ENCODE measurements at regions not wholly inside any gene's neighbourhood (a gene's known extent, or its start where the extent isn't known, plus 50 kb on each side); places are given as distances from the start of the nearest gene placed in this dataset.

DNA sequence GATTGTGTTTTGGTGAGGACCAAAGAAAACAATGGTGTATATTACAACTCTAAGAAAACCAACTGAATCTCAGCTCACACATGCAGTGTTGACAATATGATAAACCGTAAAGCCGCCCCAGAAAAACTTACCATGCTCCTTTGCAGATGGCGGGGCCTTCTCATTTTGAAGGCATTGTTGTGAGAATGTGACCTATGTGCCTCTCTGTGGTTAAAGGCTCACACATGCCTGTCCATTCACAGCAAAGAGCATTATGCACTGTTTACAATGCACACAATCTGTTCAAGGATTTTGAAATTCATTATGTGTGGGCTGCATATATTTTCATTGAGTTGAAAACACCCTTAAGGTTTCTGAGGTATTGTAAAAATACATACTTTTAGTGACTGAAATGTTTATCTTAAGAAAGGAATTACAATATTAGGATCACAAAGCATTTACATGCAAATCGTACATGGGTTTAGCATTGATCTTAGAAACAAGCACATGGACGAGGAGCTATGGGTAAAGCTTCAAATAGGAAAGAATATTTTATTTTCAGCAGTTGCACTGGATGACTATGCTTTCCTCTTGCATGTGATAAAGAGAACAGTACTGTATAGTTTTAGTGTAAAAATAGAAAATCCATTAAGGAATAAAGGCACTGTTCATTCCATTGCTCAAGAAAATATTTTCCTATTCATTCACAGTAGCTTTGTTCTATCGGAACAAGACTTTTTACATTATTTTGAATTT is 334.3 kb downstream of the ARL4A start:
- Histone ChIP-seq H3K79me2 (ENCODE audit: control insufficient read depth, insufficient read depth, low read length) (no peaks in the 10 kb centered on the region), H3K9ac (replicated peaks; ENCODE audit: extremely low read depth, insufficient read depth, low read length) (no peak overlapping the region), H3K27ac (ENCODE audit: insufficient read depth, low read depth, low read length) (no peak overlapping the region), H3K27me3 (ENCODE audit: control insufficient read depth in 2 of 2, insufficient read depth in 2 of 2, low read length in 2 of 2) (no peaks in the 10 kb centered on the region), H4K20me1 (replicated peaks; ENCODE audit: control insufficient read depth, extremely low read depth, insufficient read depth, low read length) (no peaks in the 10 kb centered on the region), H3K4me3 (replicated peaks in 1 of 3; ENCODE audit: insufficient read depth in 1 of 3, low read depth in 1 of 3, low read length in 3 of 3) (no peak overlapping the region), H3K9me1 (replicated peaks; ENCODE audit: control insufficient read depth, extremely low read depth, insufficient read depth, low read length) (no peaks in the 10 kb centered on the region), H3K4me2 (ENCODE audit: insufficient read depth, low read length) (no peak overlapping the region), H3K36me3 (ENCODE audit: control insufficient read depth in 2 of 2, extremely low read depth in 1 of 2, insufficient read depth in 2 of 2, low read length in 2 of 2) (no peaks in the 10 kb centered on the region), H3K9me3 (replicated peaks; ENCODE audit: control insufficient read depth, insufficient read depth, low read length) (no peaks in the 10 kb centered on the region), H3K4me1 (ENCODE audit: control insufficient read depth, extremely low read depth, insufficient read depth, low read length) (peaks cover 9% of the 10 kb centered on the region), H2AFZ (ENCODE audit: low read depth, low read length) (no peak overlapping the region)
- TF ChIP-seq JUN (IDR thresholded peaks at IDR 0.05; ENCODE audit: borderline replicate concordance, insufficient read depth, insufficient read length, low read depth) (no peak), POLR2AphosphoS5 (IDR thresholded peaks at IDR 0.05; ENCODE audit: insufficient read depth, low read depth, low read length) (no peak), GATA2 (IDR thresholded peaks at IDR 0.05; ENCODE audit: insufficient read depth, insufficient read length, low read depth, low read length) (no peak), EZH2 (IDR thresholded peaks at IDR 0.05; ENCODE audit: borderline replicate concordance, low read depth, low read length, severe bottlenecking) (no peak), MYC (IDR thresholded peaks at IDR 0.05; ENCODE audit: low read depth, low read length) (no peak), FOS (IDR thresholded peaks at IDR 0.05; ENCODE audit: borderline replicate concordance, insufficient read depth, low read length) (no peak), POLR2A (IDR thresholded peaks at IDR 0.05; ENCODE audit: low read depth, low read length) (no peak)
- TF ChIP-seq, protein P1, sequence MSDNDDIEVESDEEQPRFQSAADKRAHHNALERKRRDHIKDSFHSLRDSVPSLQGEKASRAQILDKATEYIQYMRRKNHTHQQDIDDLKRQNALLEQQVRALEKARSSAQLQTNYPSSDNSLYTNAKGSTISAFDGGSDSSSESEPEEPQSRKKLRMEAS (IDR thresholded peaks at IDR 0.05; ENCODE audit: insufficient read depth, insufficient read length): no peak
- TF ChIP-seq, protein P2, sequence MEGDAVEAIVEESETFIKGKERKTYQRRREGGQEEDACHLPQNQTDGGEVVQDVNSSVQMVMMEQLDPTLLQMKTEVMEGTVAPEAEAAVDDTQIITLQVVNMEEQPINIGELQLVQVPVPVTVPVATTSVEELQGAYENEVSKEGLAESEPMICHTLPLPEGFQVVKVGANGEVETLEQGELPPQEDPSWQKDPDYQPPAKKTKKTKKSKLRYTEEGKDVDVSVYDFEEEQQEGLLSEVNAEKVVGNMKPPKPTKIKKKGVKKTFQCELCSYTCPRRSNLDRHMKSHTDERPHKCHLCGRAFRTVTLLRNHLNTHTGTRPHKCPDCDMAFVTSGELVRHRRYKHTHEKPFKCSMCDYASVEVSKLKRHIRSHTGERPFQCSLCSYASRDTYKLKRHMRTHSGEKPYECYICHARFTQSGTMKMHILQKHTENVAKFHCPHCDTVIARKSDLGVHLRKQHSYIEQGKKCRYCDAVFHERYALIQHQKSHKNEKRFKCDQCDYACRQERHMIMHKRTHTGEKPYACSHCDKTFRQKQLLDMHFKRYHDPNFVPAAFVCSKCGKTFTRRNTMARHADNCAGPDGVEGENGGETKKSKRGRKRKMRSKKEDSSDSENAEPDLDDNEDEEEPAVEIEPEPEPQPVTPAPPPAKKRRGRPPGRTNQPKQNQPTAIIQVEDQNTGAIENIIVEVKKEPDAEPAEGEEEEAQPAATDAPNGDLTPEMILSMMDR (IDR thresholded peaks at IDR 0.05; ENCODE audit: extremely low read depth in 1 of 2, insufficient read depth in 1 of 2, low read depth in 1 of 2, low read length in 2 of 2): no peak
- BruUV-seq (replicated peaks): no TSS peak
- dilution Hi-C loops (cut with MboI; ENCODE audit: extremely low pct_ligation_motif_present, low sequenced_read_pairs) (no loop called here), intact Hi-C loops (cut with micrococcal nuclease) (no loop called here)
- ChIA-PET CTCF (interaction anchor here (1.0 to 1.8 kb wide), 3 partner anchors 12 to 335 kb away, joined by 3 to 8 read pairs (median 5); partner anchors contain the start of gene ARL4A), POLR2A (no interaction called here)
- DNase-seq (ENCODE audit: low read depth, low spot score) (no peak), FAIRE-seq (no peak)

Measured in endothelial cell of umbilical vein (primary cell).